Common myeloid progenitor, CD34-positive (primary cell): ENCODE measurements at regions not wholly inside any gene's neighbourhood (a gene's known extent, or its start where the extent isn't known, plus 50 kb on each side); places are given as distances from the start of the nearest gene placed in this dataset.

ENCODE experiments used
- CTCF ChIA-PET: fragments of 350-600 bp; sonication (Branson Sonifier 250); formaldehyde crosslinking; loops from one replicate; lab custom pipeline; 2021; ENCODE audit warnings: antibody characterized with exemption; lab: Charles Lee
- POLR2A ChIA-PET: fragments of 350-600 bp; sonication (Branson Sonifier 250); formaldehyde crosslinking; loops from one replicate; lab custom pipeline; 2021; ENCODE audit warnings: antibody characterized with exemption; lab: Charles Lee
- DNase-seq, 3 donors: peaks; one replicate each; pipeline versions ENCODE4 v3.0.0 to v3.0.0-alpha.2; 2013
- H3K27ac ChIP-seq, 2 experiments: 1 replicate in 1 of 2; 2 replicates in 1 of 2; pipeline ENCODE4 v1.7.0; 2013; ENCODE audit warnings: inconsistent platforms in 2 of 2, low read length in 2 of 2, mild to moderate bottlenecking in 2 of 2, low read depth in 1 of 2, moderate library complexity in 1 of 2; ENCODE audit not compliant: severe bottlenecking in 2 of 2, insufficient read depth in 1 of 2, poor library complexity in 1 of 2
- H3K27me3 ChIP-seq, 5 experiments: replicated peaks in 2 of 5; 1 replicate in 3 of 5; 2 replicates in 2 of 5; pipeline versions ENCODE4 v1.6.1 to v1.7.0; 2013; ENCODE audit warnings: low read length in 4 of 5, mild to moderate bottlenecking in 2 of 5, moderate library complexity in 2 of 5, inconsistent platforms in 1 of 5; ENCODE audit not compliant: insufficient read depth in 5 of 5, control insufficient read depth in 4 of 5
- H3K36me3 ChIP-seq, 4 experiments: 1 replicate in 2 of 4; 2 replicates in 2 of 4; pipeline versions ENCODE4 v1.6.1 to v1.7.0; 2013; ENCODE audit warnings: low read length in 3 of 4, control low read depth in 1 of 4, mild to moderate bottlenecking in 1 of 4; ENCODE audit not compliant: control insufficient read depth in 4 of 4, insufficient read depth in 4 of 4
- H3K4me1 ChIP-seq, 4 experiments: 1 replicate in 3 of 4; 2 replicates in 1 of 4; pipeline versions ENCODE4 v1.6.1 to v1.7.1; 2013; ENCODE audit warnings: low read length in 3 of 4, mild to moderate bottlenecking in 3 of 4, control low read depth in 1 of 4, inconsistent platforms in 1 of 4, moderate library complexity in 1 of 4; ENCODE audit not compliant: control insufficient read depth in 4 of 4, insufficient read depth in 4 of 4; ENCODE audit errors: control extremely low read depth in 1 of 4
- H3K4me3 ChIP-seq, 7 experiments: 1 replicate in 4 of 7; 2 replicates in 3 of 7; pipeline versions ENCODE4 v1.5.1 to v1.7.0; 2013; ENCODE audit warnings: mild to moderate bottlenecking in 7 of 7, low read length in 6 of 7, moderate library complexity in 6 of 7, inconsistent platforms in 2 of 7, low read depth in 2 of 7, control low read depth in 1 of 7; ENCODE audit not compliant: insufficient read depth in 4 of 7, control insufficient read depth in 1 of 7; ENCODE audit errors: extremely low read depth in 1 of 7
- H3K9me3 ChIP-seq, 5 experiments: 1 replicate in 4 of 5; 2 replicates in 1 of 5; pipeline versions ENCODE4 v1.6.1 to v1.7.1; 2013; ENCODE audit warnings: low read length in 4 of 5, mild to moderate bottlenecking in 2 of 5, inconsistent platforms in 1 of 5, low read depth in 1 of 5, moderate library complexity in 1 of 5; ENCODE audit not compliant: control insufficient read depth in 4 of 5, insufficient read depth in 2 of 5; ENCODE audit errors: control extremely low read depth in 1 of 5
- WGBS: methylation state at CpG from one replicate; pipeline ENCODE4 v1.1.5; 2013; ENCODE audit not compliant: insufficient coverage; 5-methylcytosine and 5-hydroxymethylcytosine counted together

- Histone ChIP-seq H3K27ac (no peak overlapping the region), H3K9me3 (no peaks in the 10 kb centered on the region), H3K4me1 (peaks cover 0 to 22% (median 18%) of the 10 kb centered on the region in 4 experiments), H3K27me3 (no peaks in the 10 kb centered on the region), H3K36me3 (no peaks in the 10 kb centered on the region), H3K4me3 (no peak overlapping the region)
- peak in 1 of 3 donors; percentile 24 for DNase-seq
- ChIA-PET POLR2A (no interaction called here), CTCF (interaction anchor here (2.1 kb wide), 1 partner anchor 10 kb away, joined by 5 read pairs; no protein-coding TSS in a partner anchor)
- WGBS = 100% methylated on average over 2 of the region's 7 CpGs
Observed at GRCh38 chr1:234546387-234546704, 63.6 kb downstream of the IRF2BP2 start.

GRCh38 chr1:234545517-234546386 lies 64.2 kb downstream of the IRF2BP2 start:
- no peak overlapping the region for H3K4me3 ChIP-seq
- no peaks in the 10 kb centered on the region for H3K9me3 ChIP-seq
- DNase-seq = no peak
- no peaks in the 10 kb centered on the region for H3K36me3 ChIP-seq
- CTCF ChIA-PET = interaction anchor here (1.8 to 3.1 kb wide), 4 partner anchors 8 to 15 kb away, joined by 4 to 10 read pairs (median 8); no protein-coding TSS in a partner anchor
- WGBS = over 99% methylated on average over 12 of the region's 14 CpGs
- peaks cover 0 to 22% (median 18%) of the 10 kb centered on the region in 4 experiments for H3K4me1 ChIP-seq
- H3K27me3 ChIP-seq = no peaks in the 10 kb centered on the region
- POLR2A ChIA-PET = no interaction called here
- H3K27ac ChIP-seq = no peak overlapping the region

GRCh38 chr1:234544087-234544579 lies 65.2 kb upstream of the TARBP1 start:
- POLR2A ChIA-PET = interaction anchor here (0.9 to 1.4 kb wide), 2 partner anchors 55 to 65 kb away, joined by 5 read pairs; partner anchors contain the start of gene IRF2BP2
- CTCF ChIA-PET = interaction anchor here (1.1 to 3.1 kb wide), 10 partner anchors 9 to 61 kb away, joined by 3 to 16 read pairs (median 4); no protein-coding TSS in a partner anchor
- peak; percentile 57 to 83 (median 81) for DNase-seq
- WGBS = 20% methylated on average over 6 of the region's 6 CpGs
- H3K9me3 ChIP-seq = no peaks in the 10 kb centered on the region
- no peak overlapping the region for H3K27ac ChIP-seq
- peaks cover 0 to 22% (median 18%) of the 10 kb centered on the region in 4 experiments for H3K4me1 ChIP-seq
- no peak overlapping the region for H3K4me3 ChIP-seq
- H3K27me3 ChIP-seq = no peaks in the 10 kb centered on the region
- H3K36me3 ChIP-seq = no peaks in the 10 kb centered on the region

GRCh38 chr1:234543442-234544086 lies 64.6 kb upstream of the TARBP1 start:
- POLR2A ChIA-PET = interaction anchor here (0.9 to 1.4 kb wide), 2 partner anchors 56 to 66 kb away, joined by 5 read pairs; partner anchors contain the start of gene IRF2BP2
- Histone ChIP-seq H3K9me3 (no peaks in the 10 kb centered on the region), H3K36me3 (no peaks in the 10 kb centered on the region), H3K27ac (no peak overlapping the region), H3K27me3 (no peaks in the 10 kb centered on the region), H3K4me1 (peaks cover 0 to 22% (median 18%) of the 10 kb centered on the region in 4 experiments), H3K4me3 (no peak overlapping the region)
- DNase-seq = no peak
- WGBS = 95% methylated on average over 6 of the region's 8 CpGs
- CTCF ChIA-PET = interaction anchor here (1.1 to 3.1 kb wide), 8 partner anchors 10 to 61 kb away, joined by 3 to 16 read pairs (median 4); no protein-coding TSS in a partner anchor

- no peak overlapping the region for H3K4me3 ChIP-seq
- 100% methylated on average over 10 of the region's 13 CpGs for WGBS
- ChIA-PET CTCF (interaction anchor here (1.1 to 3.1 kb wide), 3 partner anchors 9 to 34 kb away, joined by 3 to 16 read pairs (median 10); no protein-coding TSS in a partner anchor), POLR2A (no interaction called here)
- no peaks in the 10 kb centered on the region for H3K36me3 ChIP-seq
- H3K4me1 ChIP-seq = peaks cover 0 to 22% (median 18%) of the 10 kb centered on the region in 4 experiments
- H3K9me3 ChIP-seq = no peaks in the 10 kb centered on the region
- no peaks in the 10 kb centered on the region for H3K27me3 ChIP-seq
- H3K27ac ChIP-seq = no peak overlapping the region
- no peak for DNase-seq
Observed at GRCh38 chr1:234542211-234542850, 63.4 kb upstream of the TARBP1 start.

GRCh38 chr1:234541286-234541975 lies 62.5 kb upstream of the TARBP1 start:
- H3K27me3 ChIP-seq = no peaks in the 10 kb centered on the region
- no peaks in the 10 kb centered on the region for H3K36me3 ChIP-seq
- no peaks in the 10 kb centered on the region for H3K9me3 ChIP-seq
- no peak for DNase-seq
- WGBS = 97% methylated on average over 4 of the region's 5 CpGs
- POLR2A ChIA-PET = no interaction called here
- CTCF ChIA-PET = interaction anchor here (1.0 to 2.7 kb wide), 3 partner anchors 9 to 16 kb away, joined by 3 to 14 read pairs (median 3); no protein-coding TSS in a partner anchor
- peaks cover 0 to 20% (median 17%) of the 10 kb centered on the region in 4 experiments for H3K4me1 ChIP-seq
- H3K4me3 ChIP-seq = no peak overlapping the region
- H3K27ac ChIP-seq = no peak overlapping the region
